SK-N-SH (cell line): ENCODE measurements at regions not wholly inside any gene's neighbourhood (a gene's known extent, or its start where the extent isn't known, plus 50 kb on each side); places are given as distances from the start of the nearest gene placed in this dataset.

Experiments used
- EP300 ChIP-seq, 2 experiments: IDR thresholded peaks; 2 replicates each; pipeline versions ENCODE4 v1.4.0 to v1.6.1; 2012; ENCODE audit warnings: borderline replicate concordance in 1 of 2, low read depth in 1 of 2, low read length in 1 of 2
- GABPA ChIP-seq: IDR thresholded peaks from 2 replicates; pipeline ENCODE4 v1.4.0; 2012; ENCODE audit warnings: low read depth, mild to moderate bottlenecking
- NFIC ChIP-seq: IDR thresholded peaks from 2 replicates; pipeline ENCODE4 v1.4.0; 2012; ENCODE audit warnings: borderline replicate concordance
- POLR2AphosphoS5 ChIP-seq: IDR thresholded peaks from 2 replicates; pipeline ENCODE4 v1.6.1; 2012; ENCODE audit warnings: low read depth, low read length
- SIN3A ChIP-seq: IDR thresholded peaks from 2 replicates; pipeline ENCODE4 v1.6.1; 2012; ENCODE audit warnings: low read depth, mild to moderate bottlenecking, low read length, moderate library complexity, borderline replicate concordance
- TF ChIP-seq, protein P1 (sequence below): fragments of 200-600 bp; sonication (generic); IDR thresholded peaks from 2 replicates; pipeline ENCODE4 v1.6.1; 2017; ENCODE audit warnings: antibody characterized with exemption, mild to moderate bottlenecking, moderate library complexity

DNA sequence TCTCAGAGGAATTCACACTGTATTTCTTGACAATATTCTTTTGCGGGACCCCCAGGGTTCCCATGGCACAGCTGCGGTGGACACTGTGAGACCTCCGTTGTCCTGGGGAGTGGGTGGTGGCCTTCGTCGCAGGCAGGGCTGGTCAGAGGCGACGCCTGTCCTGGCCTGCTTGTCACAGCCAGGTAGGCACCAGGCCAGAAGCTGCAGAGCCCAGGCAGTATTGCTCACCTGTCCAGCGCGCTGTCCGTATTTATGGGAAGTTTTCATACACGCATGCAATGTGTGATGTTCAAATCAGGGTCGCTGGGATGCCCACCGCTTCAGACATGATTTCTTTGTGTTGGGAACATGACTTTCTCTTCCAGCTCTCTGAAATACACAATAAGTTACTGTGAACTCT is 126.6 kb downstream of the RTP5 start:
- TF ChIP-seq GABPA (no peak), NFIC (no peak), EP300 (IDR thresholded peaks at IDR 0.05; ENCODE audit: borderline replicate concordance in 1 of 2, low read depth in 1 of 2, low read length in 1 of 2) (no peak), POLR2AphosphoS5 (no peak), SIN3A (no peak)
- TF ChIP-seq, protein P1, sequence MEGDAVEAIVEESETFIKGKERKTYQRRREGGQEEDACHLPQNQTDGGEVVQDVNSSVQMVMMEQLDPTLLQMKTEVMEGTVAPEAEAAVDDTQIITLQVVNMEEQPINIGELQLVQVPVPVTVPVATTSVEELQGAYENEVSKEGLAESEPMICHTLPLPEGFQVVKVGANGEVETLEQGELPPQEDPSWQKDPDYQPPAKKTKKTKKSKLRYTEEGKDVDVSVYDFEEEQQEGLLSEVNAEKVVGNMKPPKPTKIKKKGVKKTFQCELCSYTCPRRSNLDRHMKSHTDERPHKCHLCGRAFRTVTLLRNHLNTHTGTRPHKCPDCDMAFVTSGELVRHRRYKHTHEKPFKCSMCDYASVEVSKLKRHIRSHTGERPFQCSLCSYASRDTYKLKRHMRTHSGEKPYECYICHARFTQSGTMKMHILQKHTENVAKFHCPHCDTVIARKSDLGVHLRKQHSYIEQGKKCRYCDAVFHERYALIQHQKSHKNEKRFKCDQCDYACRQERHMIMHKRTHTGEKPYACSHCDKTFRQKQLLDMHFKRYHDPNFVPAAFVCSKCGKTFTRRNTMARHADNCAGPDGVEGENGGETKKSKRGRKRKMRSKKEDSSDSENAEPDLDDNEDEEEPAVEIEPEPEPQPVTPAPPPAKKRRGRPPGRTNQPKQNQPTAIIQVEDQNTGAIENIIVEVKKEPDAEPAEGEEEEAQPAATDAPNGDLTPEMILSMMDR, result no peak
